ENCODE measurements at regions not wholly inside any gene's neighbourhood (a gene's known extent, or its start where the extent isn't known, plus 50 kb on each side); places are given as distances from the start of the nearest gene placed in this dataset.

GRCh38 chrX:42087960-42088359, 164.6 kb upstream of the CASK start:
- Mint-ChIP-seq H3K9me3 (peaks cover 5% of the 10 kb centered on the region), H3K27ac (no peak overlapping the region), H3K4me1 (peaks cover 16% of the 10 kb centered on the region), H3K27me3 (ENCODE audit: low read depth) (no peaks in the 10 kb centered on the region), H3K4me3 (no peak overlapping the region), H3K36me3 (no peaks in the 10 kb centered on the region)
- TF ChIP-seq CTCF (IDR thresholded peaks at IDR 0.05; ENCODE audit: unreplicated experiment) = no peak
- DNase-seq (ENCODE audit: low spot score in 2 of 2, unreplicated experiment in 2 of 2) = no peak

GRCh38 chrX:42085836-42086235, 162.5 kb upstream of the CASK start:
- Mint-ChIP-seq H3K36me3 (no peaks in the 10 kb centered on the region), H3K4me1 (peaks cover 13% of the 10 kb centered on the region), H3K4me3 (no peak overlapping the region), H3K27me3 (ENCODE audit: low read depth) (no peaks in the 10 kb centered on the region), H3K9me3 (peaks cover 11% of the 10 kb centered on the region), H3K27ac (no peak overlapping the region)
- TF ChIP-seq CTCF (IDR thresholded peaks at IDR 0.05; ENCODE audit: unreplicated experiment) = no peak
- DNase-seq (ENCODE audit: low spot score in 2 of 2, unreplicated experiment in 2 of 2) = no peak

- H3K9me3 Mint-ChIP-seq = peaks cover 32% of the 10 kb centered on the region
- H3K27me3 Mint-ChIP-seq (ENCODE audit: low read depth) = no peaks in the 10 kb centered on the region
- H3K36me3 Mint-ChIP-seq = no peaks in the 10 kb centered on the region
- H3K4me3 Mint-ChIP-seq = no peak overlapping the region
- H3K27ac Mint-ChIP-seq = no peak overlapping the region
- DNase-seq (ENCODE audit: low spot score in 2 of 2, unreplicated experiment in 2 of 2) = no peak
- TF ChIP-seq CTCF (IDR thresholded peaks at IDR 0.05; ENCODE audit: unreplicated experiment) = no peak
- peaks cover 3% of the 10 kb centered on the region for H3K4me1 Mint-ChIP-seq
These were observed 156.6 kb upstream of the CASK start for GRCh38 chrX:42079968-42080367.

GRCh38 chrX:42077675-42078074, 154.3 kb upstream of the CASK start:
- no peak overlapping the region for H3K27ac Mint-ChIP-seq
- H3K9me3 Mint-ChIP-seq = peaks cover 39% of the 10 kb centered on the region
- H3K36me3 Mint-ChIP-seq = no peaks in the 10 kb centered on the region
- no peak for TF ChIP-seq CTCF (IDR thresholded peaks at IDR 0.05; ENCODE audit: unreplicated experiment)
- no peak overlapping the region for H3K4me3 Mint-ChIP-seq
- no peaks in the 10 kb centered on the region for H3K4me1 Mint-ChIP-seq
- DNase-seq (ENCODE audit: low spot score in 2 of 2, unreplicated experiment in 2 of 2) = no peak
- H3K27me3 Mint-ChIP-seq (ENCODE audit: low read depth) = no peaks in the 10 kb centered on the region

GRCh38 chrX:42075032-42075431, 151.7 kb upstream of the CASK start:
- H3K27ac Mint-ChIP-seq = no peak overlapping the region

More at GRCh38 chrX:42075032-42075431, 151.7 kb upstream of the CASK start:
- Mint-ChIP-seq H3K4me1 (no peaks in the 10 kb centered on the region), H3K36me3 (no peaks in the 10 kb centered on the region), H3K27me3 (ENCODE audit: low read depth) (no peaks in the 10 kb centered on the region), H3K9me3 (peaks cover 41% of the 10 kb centered on the region), H3K4me3 (no peak overlapping the region)
- no peak for DNase-seq (ENCODE audit: low spot score in 2 of 2, unreplicated experiment in 2 of 2)
- TF ChIP-seq CTCF (IDR thresholded peaks at IDR 0.05; ENCODE audit: unreplicated experiment) = no peak

Data from mesothelial cell of epicardium (in vitro differentiated cells).